Heart left ventricle (tissue), 16 donors: ENCODE measurements at regions not wholly inside any gene's neighbourhood (a gene's known extent, or its start where the extent isn't known, plus 50 kb on each side); places are given as distances from the start of the nearest gene placed in this dataset.

Experiments used
- ATAC-seq, 4 donors: fragments of 200-7000 bp; cut with Tn5 transposase; one replicate each; pipeline ENCODE4 v1.9.1; 2020 to 2022; ENCODE audit warnings: moderate library complexity in 4 of 4, mild to moderate bottlenecking in 3 of 4, moderate number of reproducible peaks in 1 of 4
- DNase-seq, 5 donors: peaks; one replicate each; pipeline ENCODE4 v3.0.0-alpha.2; 2020
- H3K27ac ChIP-seq, 12 donors: fragments of 200-600 bp; sonication (generic) in 4 of 12; one replicate each; pipeline versions ENCODE4 v1.5.0 to v1.8.0; 2016 to 2022; ENCODE audit warnings: mild to moderate bottlenecking in 2 of 12
- H3K27me3 ChIP-seq, 9 donors: fragments of 200-600 bp; sonication (generic) in 2 of 9; one replicate each; pipeline versions ENCODE4 v1.5.1 to v1.8.0; 2016 to 2022; ENCODE audit warnings: mild to moderate bottlenecking in 3 of 9
- H3K36me3 ChIP-seq, 9 donors: fragments of 200-600 bp; sonication (generic) in 2 of 9; one replicate each; pipeline versions ENCODE4 v1.5.0 to v1.8.0; 2018 to 2022; ENCODE audit warnings: mild to moderate bottlenecking in 2 of 9
- H3K4me1 ChIP-seq, 12 donors: fragments of 200-600 bp; sonication (generic) in 4 of 12; one replicate each; pipeline versions ENCODE4 v1.5.0 to v1.8.0; 2016 to 2022; ENCODE audit warnings: mild to moderate bottlenecking in 3 of 12
- H3K4me3 ChIP-seq, 12 donors: fragments of 200-600 bp; sonication (generic) in 4 of 12; one replicate each; pipeline versions ENCODE4 v1.5.0 to v1.8.0; 2017 to 2022; ENCODE audit warnings: mild to moderate bottlenecking in 9 of 12, moderate library complexity in 4 of 12
- H3K9me3 ChIP-seq, 12 donors: fragments of 200-600 bp; sonication (generic) in 4 of 12; one replicate each; pipeline versions ENCODE4 v1.5.0 to v1.8.0; 2016 to 2022; ENCODE audit warnings: mild to moderate bottlenecking in 1 of 12
- CTCF ChIP-seq, 12 donors: fragments of 200-600 bp; sonication (generic) in 4 of 12; IDR thresholded peaks; one replicate each; pipeline versions ENCODE4 v1.5.0 to v1.8.0; 2018 to 2022; ENCODE audit warnings: antibody characterized with exemption in 12 of 12, mild to moderate bottlenecking in 5 of 12
- POLR2A ChIP-seq, 2 donors: fragments of 450-650 bp; IDR thresholded peaks; one replicate each; pipeline ENCODE4 v1.6.1; 2017; ENCODE audit warnings: antibody characterized with exemption in 2 of 2, mild to moderate bottlenecking in 2 of 2, moderate library complexity in 2 of 2
- WGBS, 4 donors: extraction: QIAGEN DNeasy Blood & Tissue Kit in 2 of 4; methylation state at CpG; one replicate each; pipeline versions ENCODE4 v1.1.5 to v1.1.7; 2013 to 2018; 5-methylcytosine and 5-hydroxymethylcytosine counted together
- intact Hi-C, 10 donors: fragments of 100-400 bp; cut with DNase I; formaldehyde crosslinking; loops; one replicate each; pipeline versions ENCODE4 v1.11.1 to v1.14.2; 2022
- donor health status: ischemic (EF 13 %, LVEDD 7.1; RV severe dilation, severe dysfunction).
- donor health status: healthy with polysubstance abuse.
- donor health status: DM: no; HTN: yes; CAD: no.
- donor health status: DM: no; HTN: no; CAD: no.
- donor health status: ischemic (EF 25% LVEDD 6.9; RV normal size, moderate dysfunction).
- donor health status: ischemic (EF 25% LVEDD 5.7; RV mildly dilated, moderate dysfunction).
- donor health status: healthy.
- donor health status: DM: yes; HTN: yes; CAD: no.
- donor health status: ischemic (EF 35%, LVEDD 5.7; RV mildly dilated, moderate dysfunction).
- donor health status: nonischemic (EF 11% LVEDD 7.7; RV severe dilation, severe dysfunction).
- donor health status: DM: yes; HTN: yes; CAD: no.
- donor health status: PGD.
- donor health status: ischemic (EF 29% LVEDD 5.4; RV normal size, mild dysfunction).
- donor health status: nonischemic (EF 23%, LVEDD 6.1; RV moderate dilation, normal function).

GRCh38 chr15:85906640-85907039 is 111.9 kb upstream of the KLHL25 start:
- TF ChIP-seq POLR2A (IDR thresholded peaks at IDR 0.05) (no peak), CTCF (IDR thresholded peaks at IDR 0.05) (no peak)
- ATAC-seq: no peak

GRCh38 chr15:85910834-85911233 is 116.1 kb upstream of the KLHL25 start:
- TF ChIP-seq POLR2A (IDR thresholded peaks at IDR 0.05) (no peak), CTCF (IDR thresholded peaks at IDR 0.05) (no peak)

More at GRCh38 chr15:85906640-85907039, 111.9 kb upstream of the KLHL25 start:
- intact Hi-C loops: no loop called here
- DNase-seq: no peak
- no peaks in the 10 kb centered on the region for H3K4me1 ChIP-seq
- 49 to 69% (median 62%) methylated on average over 2 of the region's 2 CpGs for WGBS, 4 donors
- no peaks in the 10 kb centered on the region for H3K9me3 ChIP-seq
- no peak overlapping the region for H3K27ac ChIP-seq
- H3K36me3 ChIP-seq: no peaks in the 10 kb centered on the region
- H3K4me3 ChIP-seq: no peak overlapping the region
- peaks cover 0 to 14% (median 0%) of the 10 kb centered on the region in 9 donors for H3K27me3 ChIP-seq

GRCh38 chr15:85913461-85913860 is 118.7 kb upstream of the KLHL25 start:
- intact Hi-C loops: no loop called here
- WGBS, 4 donors: 68 to 72% (median 70%) methylated on average over 2 of the region's 2 CpGs
- no peak for ATAC-seq

More at GRCh38 chr15:85910834-85911233, 116.1 kb upstream of the KLHL25 start:
- Histone ChIP-seq H3K9me3 (no peaks in the 10 kb centered on the region), H3K27me3 (peaks cover 0 to 5% (median 0%) of the 10 kb centered on the region in 9 donors), H3K36me3 (no peaks in the 10 kb centered on the region), H3K4me1 (no peaks in the 10 kb centered on the region), H3K27ac (no peak overlapping the region), H3K4me3 (no peak overlapping the region)
- intact Hi-C loops: no loop called here
- 43 to 57% (median 54%) methylated on average over 4 to 5 of the region's 5 CpGs for WGBS, 4 donors
- ATAC-seq (no peak), DNase-seq (no peak)

GRCh38 chr15:85920956-85921355 is 126.2 kb upstream of the KLHL25 start:
- intact Hi-C loops: no loop called here
- TF ChIP-seq CTCF (IDR thresholded peaks at IDR 0.05) (no peak), POLR2A (IDR thresholded peaks at IDR 0.05) (no peak)
- Histone ChIP-seq H3K4me1 (no peaks in the 10 kb centered on the region), H3K27me3 (peaks cover 0 to 12% (median 2%) of the 10 kb centered on the region in 9 donors), H3K27ac (no peak overlapping the region), H3K36me3 (no peaks in the 10 kb centered on the region), H3K4me3 (no peak overlapping the region), H3K9me3 (no peaks in the 10 kb centered on the region)
- WGBS, 4 donors: 56 to 76% (median 68%) methylated on average over 5 of the region's 5 CpGs
- no peak for ATAC-seq
- DNase-seq: no peak

More at GRCh38 chr15:85913461-85913860, 118.7 kb upstream of the KLHL25 start:
- Histone ChIP-seq H3K4me1 (no peaks in the 10 kb centered on the region), H3K9me3 (no peaks in the 10 kb centered on the region), H3K4me3 (no peak overlapping the region), H3K27ac (no peak overlapping the region), H3K27me3 (peaks cover 0 to 8% (median 0%) of the 10 kb centered on the region in 9 donors), H3K36me3 (no peaks in the 10 kb centered on the region)
- no peak for TF ChIP-seq POLR2A (IDR thresholded peaks at IDR 0.05)
- TF ChIP-seq CTCF (IDR thresholded peaks at IDR 0.05): no peak
- no peak for DNase-seq
